ENCODE measurements at regions not wholly inside any gene's neighbourhood (a gene's known extent, or its start where the extent isn't known, plus 50 kb on each side); places are given as distances from the start of the nearest gene placed in this dataset.

DNA sequence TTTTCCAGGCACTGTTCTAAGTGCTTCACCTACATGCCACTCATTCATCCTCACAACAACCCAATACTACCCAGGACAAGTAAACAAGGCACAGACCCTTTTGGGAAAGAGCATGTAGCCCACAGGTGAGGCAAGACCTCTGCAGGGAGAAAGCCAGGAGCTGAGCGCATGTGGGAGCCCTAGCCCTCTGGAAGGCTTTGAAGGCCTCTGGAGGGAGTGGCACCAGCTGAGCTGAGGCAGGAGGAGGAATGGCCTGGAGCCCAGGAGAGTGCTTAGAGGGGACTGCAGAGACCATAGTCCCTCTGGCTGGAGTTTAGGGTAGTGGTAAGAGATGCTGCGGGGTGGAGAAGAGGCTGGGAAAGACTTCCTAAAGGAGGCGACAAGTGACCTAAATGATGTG, 516.5 kb downstream of the FUT8 start:
- in situ Hi-C loops (cut with MboI; ENCODE audit: low sequenced_read_pairs) = no loop called here

DNA sequence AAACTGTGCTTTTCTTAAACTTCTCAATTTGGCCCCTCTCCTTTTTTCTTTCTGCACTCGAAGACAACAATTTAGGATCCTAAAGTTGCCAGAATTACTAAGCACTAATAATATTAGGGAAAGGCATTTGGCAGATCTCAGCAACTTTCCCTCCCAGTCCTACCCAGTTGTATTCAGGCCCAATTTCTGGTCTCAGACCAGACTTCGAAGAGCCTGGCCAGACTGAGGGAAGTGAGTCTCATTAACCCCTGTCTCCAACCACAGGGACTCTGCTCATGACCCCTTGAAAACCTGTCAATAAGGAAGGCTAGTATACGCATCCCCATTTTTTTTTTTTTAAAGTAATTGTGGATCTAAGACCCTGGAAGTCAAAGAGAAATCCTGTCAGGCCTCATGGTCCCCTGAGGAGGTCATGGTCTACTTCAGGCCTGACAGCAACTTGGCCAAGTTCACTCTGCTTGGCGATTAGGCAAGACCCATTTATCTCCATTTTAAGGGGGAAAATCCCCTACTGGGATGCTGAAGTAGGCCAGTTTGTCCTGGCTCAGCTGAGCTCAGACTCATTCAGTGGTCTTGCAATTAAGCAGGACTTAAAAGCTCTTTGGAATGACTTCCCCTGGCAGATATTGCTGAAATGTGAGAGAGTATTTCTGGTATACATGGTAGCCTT, 521.0 kb downstream of the FUT8 start:
- in situ Hi-C loops (cut with MboI; ENCODE audit: low sequenced_read_pairs) = no loop called here

DNA sequence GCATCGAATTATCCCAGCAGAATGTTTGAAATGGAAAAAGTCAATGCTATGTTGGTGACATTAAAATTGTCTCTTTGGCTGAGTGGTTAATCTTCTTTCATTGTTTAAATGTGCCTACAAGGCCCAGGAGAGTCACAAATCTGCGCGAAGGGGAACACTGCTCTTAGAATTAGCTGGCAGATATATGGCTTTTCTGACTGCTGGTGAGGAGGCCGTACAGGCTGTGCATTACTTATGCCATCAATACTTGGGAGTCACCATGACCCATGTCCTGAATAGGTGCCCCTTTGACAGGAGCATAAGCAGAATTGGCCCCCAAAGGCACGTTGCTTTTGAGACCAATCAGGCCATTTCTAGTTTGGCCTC, 521.5 kb downstream of the FUT8 start:
- in situ Hi-C loops (cut with MboI; ENCODE audit: low sequenced_read_pairs) = no loop called here

DNA sequence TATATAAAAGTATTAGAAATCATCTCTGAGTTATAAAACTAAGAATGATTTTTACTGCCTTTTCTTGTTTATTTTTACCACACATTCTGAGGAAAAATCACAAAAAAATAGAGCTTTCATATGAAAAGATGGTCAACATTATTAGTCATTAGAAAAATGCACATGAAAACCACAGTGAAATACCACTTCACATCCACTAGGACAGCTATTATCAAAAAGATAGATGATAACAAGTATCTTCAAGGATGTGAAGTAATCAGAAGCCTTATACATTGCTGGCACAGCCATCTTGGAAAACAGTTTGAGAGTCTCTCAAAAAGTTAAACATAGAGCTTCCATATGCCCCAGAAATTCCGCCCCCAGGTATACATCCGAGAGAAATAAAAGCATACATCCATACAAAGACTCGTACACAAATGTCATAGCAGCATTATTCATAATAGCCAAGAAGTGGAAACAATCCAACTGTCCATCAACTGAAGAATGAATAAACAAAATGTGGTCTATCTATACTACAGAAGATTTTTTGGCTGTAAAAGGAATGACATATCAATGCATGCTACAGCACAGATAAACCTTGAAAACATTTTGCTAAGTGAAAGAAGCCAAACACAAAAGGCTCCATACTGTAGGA, 523.9 kb downstream of the FUT8 start:
- in situ Hi-C loops (cut with MboI; ENCODE audit: low sequenced_read_pairs) = no loop called here

DNA sequence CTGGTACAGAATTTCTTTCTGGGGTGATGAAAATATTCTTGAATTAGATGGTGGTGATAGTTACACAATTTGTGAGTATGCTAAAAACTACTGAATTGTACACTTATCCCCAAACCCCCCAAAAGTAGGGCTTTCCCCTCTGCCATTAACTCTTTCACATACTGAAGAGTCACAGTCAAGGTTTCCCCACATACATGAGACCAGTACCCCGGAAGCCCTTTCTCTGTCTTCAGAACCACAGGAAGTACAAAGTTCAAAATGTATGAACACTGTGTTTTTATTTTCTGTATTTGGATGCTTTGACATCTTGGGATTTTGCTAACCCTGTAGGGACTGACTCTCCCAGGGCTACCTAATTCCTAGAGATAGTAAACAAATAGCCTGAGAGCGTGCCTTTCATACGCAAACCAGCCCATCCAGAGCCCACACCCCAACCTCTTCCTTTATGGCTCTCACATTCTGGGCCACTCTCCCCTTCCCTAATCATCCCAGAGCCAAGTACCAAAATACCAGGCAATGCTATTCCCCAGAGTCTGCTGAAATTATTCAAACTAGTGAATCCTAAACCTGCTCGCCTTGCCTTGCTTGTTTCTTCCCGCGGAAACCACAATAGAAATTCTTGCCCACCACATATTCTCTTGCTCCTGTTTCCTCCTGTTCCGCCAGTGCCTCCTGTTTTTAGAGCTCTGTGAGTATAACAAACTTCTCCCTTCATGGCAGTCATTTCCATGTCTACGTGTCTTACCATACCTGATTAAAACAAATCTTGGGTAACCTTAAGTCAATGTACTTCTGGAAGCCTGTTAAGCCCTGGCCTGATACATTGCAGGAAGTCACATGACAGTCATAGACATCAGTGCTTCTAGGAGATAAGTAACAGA, 524.8 kb downstream of the FUT8 start:
- in situ Hi-C loops (cut with MboI; ENCODE audit: low sequenced_read_pairs) = no loop called here

DNA sequence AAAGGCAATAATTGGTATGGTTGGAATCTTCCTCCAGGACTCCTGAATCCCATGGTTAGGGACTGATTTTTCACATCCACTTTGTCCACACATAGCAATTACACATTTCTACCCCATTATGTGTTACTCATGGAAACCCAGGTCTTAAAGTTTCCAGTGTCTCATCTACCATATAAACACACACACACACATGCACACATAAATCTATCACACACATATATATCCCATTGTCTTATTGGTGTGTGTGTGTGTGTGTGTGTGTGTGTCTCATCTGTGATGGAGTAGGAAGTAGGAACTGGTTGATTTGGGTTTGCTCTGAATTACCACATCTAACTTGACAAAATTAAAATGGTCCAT, 525.4 kb downstream of the FUT8 start:
- in situ Hi-C loops (cut with MboI; ENCODE audit: low sequenced_read_pairs) = no loop called here

DNA sequence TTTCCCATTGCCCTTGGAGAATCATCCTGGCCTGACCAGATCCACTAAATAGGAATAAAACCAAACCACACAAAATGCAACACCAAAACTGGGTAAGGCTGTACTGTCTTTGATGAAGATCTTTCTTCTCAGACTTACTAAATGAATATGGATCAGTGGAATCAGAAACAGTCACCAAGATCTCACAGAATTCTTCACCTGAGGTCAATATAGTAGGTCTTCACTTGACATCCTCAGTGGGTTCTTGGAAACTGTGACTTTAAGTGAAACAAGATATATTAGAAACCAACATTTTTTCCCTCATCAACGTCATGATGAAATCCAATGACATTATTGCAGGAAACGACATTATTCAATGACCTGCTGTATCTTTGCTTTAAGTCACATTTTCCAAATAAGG, 526.2 kb downstream of the FUT8 start:
- in situ Hi-C loops (cut with MboI; ENCODE audit: low sequenced_read_pairs) = no loop called here

DNA sequence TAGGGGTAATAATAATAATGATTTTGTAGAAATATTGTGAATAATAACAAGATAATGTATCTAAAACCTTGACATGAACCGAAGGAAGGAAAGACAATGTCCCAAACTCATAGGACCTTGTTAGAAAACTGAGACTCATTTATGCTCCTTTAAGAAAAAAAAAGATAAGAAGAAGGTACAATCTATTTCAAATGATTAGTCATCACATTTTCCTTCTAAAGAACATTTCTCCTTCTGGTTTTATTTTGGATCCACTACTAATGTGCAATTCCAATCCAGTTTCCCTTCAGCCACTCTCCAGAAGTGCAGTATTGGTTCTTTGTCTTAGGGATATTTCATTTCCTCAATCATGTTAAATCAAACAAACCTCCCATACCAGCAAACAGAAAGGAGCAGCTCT, 526.7 kb downstream of the FUT8 start:
- in situ Hi-C loops (cut with MboI; ENCODE audit: low sequenced_read_pairs) = no loop called here

DNA sequence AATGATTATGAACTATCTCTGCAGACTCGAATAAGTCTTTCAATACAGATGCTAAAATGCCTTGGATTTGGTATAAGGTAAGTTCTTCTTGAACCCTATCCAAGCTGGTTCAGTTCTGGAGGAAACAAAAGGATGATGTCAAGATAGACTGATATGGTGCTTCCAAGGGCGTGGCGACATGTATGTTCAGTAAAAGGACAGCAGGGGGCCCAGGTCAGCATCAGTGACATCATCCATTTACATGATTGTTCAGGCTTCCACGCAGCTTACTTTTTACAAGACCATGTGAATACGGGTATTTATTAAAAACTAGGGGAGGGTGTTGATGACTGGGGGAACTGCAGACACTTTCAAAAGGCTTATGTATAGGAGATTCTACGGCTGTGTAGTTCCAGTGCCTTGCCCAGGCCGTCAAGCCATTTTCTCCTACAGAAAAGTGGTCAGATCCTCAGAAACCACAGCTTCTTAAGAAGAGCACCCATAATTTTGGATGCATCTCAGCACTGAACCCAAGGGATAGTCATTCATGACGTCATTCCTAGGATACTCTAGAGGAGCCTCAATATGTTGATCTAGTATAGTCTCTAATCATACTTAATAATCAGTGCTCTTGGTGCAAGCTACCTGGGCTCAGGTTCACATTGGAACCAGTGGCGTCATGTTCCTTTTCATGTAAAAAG, 527.7 kb downstream of the FUT8 start:
- in situ Hi-C loops (cut with MboI; ENCODE audit: low sequenced_read_pairs) = no loop called here

DNA sequence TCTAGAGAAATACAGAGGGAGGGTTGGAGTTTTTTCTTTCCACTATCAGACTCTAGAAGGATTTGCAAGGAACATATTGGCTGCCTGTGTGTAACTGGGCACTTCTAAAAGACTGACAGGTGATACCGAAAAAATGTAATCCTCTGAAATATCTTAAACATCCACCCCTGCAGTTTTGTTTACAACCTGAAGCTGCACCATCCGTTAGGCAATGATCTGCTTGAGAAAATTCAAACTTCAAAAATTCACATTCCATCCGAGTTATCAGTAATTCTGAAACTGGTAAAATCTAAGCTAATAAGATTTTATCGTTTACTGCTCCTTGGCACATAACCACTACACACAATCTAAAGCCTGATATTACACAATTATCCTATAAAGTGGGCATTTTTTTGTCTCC, 528.6 kb downstream of the FUT8 start:
- in situ Hi-C loops (cut with MboI; ENCODE audit: low sequenced_read_pairs) = no loop called here

DNA sequence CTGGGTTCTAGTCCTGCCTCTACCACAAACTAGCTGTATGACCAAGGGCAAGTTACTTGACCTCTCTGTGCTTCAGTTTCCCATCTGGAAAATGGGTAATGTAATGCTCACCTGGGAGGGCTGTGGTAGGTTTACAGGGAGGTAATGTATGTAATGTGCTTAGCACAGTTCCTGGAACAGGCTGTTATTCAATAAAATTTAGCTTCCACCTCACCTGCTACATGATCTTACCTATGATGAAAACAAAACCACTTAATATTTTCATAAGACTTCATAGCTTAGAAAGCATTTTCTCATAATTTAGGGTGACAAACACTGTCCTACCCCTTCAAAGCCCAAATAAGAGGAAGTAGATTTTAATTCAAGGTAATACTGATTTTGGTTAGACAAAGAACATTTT, 530.6 kb downstream of the FUT8 start:
- in situ Hi-C loops (cut with MboI; ENCODE audit: low sequenced_read_pairs) = no loop called here

DNA sequence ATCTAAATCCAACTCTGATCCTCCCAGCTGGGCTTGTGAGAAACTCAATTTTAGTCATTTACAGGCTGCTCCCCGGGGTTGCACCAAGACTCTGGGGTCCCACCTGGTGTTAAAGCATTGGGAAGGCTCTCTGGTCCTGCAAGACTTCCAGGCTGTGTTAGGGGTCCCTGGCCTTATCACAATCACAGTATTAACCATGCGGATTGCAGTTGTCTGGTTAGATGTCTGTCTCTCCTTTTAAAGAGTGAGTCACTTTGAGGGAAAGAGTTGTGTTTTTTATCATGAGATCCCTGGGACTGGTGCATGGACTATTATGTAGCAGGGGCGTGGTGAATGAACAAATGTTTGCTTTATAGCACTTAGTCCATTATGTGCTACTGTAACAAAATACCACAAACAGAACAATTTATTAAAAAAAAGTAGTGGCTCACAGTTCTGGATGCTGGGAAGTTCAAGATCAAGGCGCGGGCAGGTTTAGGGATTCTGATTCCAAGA, 531.4 kb downstream of the FUT8 start:
- in situ Hi-C loops (cut with MboI; ENCODE audit: low sequenced_read_pairs) = no loop called here

DNA sequence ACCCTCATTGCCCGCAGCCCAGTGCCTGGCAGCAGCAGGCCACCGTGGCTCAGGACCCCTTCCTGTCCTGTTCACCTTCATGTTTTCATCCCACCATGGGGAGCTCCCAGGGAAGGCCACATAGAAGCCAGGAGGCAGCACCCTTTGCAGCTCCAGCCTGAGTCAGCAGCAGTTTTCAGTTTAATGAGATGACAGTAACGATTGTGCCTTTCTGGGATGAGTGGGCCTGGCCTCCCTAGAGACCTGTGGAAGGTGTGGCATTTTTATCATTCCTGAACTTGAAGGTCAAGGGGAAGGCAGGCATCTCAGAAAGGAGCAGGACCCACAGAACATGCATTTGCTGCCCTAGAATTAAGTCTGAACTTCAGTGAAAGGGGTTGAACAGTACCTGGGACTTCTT, 532.8 kb downstream of the FUT8 start:
- in situ Hi-C loops (cut with MboI; ENCODE audit: low sequenced_read_pairs) = no loop called here

DNA sequence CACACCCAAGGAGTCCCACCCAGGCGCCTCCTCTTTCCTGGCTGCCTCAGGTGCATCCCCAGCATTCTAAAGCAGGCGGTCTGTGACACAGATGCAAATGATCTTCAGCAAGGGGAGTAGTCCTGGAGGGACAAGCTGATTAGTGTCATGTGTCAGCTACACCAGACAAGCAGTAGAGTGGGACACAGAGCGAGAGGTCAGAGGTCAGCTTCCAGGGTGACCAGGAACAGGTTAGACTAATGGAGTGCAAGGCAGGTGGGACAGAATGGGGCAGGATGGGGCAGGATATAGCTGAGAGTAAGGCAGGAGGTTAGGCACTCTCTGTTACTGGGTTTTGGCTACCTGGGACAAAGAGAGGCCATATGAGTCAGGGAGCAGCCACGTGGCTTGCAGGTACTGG, 534.0 kb downstream of the FUT8 start:
- in situ Hi-C loops (cut with MboI; ENCODE audit: low sequenced_read_pairs) = no loop called here

DNA sequence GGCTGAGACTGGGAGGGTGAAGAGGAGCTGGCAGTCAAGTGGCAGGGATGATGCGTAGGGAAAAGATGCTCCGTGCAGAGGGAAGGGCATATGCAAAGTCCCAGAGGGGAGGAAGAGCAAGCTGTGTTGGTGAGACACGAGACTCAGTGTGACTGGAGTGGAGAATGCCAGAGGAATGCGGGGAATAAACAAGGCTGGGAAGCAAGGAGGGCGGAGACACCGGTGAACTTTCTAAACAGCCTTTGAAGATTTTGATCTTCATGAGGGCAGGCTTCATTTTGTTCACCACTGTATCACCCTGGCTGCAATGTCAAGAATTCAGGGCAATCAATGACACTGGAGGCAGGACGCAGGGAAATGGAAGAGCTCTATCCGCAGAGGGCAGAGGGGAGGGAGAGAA, 535.8 kb downstream of the FUT8 start:
- in situ Hi-C loops (cut with MboI; ENCODE audit: low sequenced_read_pairs) = no loop called here

DNA sequence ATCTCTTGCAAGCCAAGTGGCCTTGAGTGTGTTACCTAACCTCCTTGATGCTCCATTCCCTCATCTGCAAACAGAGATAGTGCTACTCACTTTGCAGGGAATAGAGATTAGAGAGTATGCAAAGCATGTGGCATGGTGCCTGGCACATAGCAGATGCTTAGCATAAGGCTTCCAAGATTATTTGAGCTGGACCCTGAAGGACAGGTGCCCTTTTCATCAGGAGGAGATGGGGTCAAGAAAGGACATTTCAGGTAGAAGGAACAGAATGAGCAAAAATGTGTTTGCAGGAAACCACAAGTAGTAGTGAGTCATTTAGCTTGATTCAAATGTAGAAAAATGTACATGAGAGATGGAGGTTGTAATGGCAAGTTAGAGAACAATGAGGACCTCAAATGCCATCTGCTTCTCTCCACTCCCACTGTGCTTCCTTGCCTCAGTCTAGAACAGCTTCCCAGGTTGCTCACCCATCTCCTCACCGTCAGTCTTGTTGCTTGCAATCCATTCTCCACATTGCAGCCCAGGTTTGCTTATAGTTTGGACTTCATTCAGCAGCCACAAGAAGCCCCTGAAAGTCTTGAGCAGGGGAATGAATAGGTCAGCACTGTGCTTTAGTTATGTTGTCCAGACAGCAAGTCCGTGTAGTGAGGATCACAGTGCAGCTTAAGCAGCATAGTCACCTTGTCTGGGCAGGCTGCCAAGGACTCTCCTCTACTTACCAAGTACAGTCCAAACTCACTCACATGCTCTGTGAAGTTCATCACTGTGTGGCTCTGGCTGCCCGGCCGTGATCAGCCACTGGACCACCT, 536.3 kb upstream of the CCDC196 start:
- in situ Hi-C loops (cut with MboI; ENCODE audit: low sequenced_read_pairs) = loop anchor here (25.0 kb wide), 2 partner anchors 513 to 788 kb away; no protein-coding TSS in a partner anchor

DNA sequence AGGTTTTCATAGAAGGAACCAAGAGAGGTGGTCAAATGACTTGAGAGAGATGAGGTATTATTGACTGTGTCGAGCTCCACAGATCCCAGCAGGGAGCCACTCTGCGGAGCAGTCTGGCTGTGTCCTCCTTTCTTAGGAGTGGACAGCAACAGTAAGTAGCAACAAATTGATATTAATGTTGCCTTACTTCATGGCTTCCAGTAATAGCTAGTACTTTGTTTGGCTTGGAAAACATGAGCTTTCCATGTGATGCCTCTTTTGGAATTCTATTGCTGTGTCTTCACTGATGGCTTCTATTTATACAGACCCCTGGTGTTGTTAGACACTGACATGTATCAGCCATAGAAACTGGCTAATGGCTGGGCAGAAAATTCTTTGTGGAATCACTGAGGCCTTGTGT, 531.2 kb upstream of the CCDC196 start:
- in situ Hi-C loops (cut with MboI; ENCODE audit: low sequenced_read_pairs) = loop anchor here (25.0 kb wide), 2 partner anchors 518 to 793 kb away; no protein-coding TSS in a partner anchor

DNA sequence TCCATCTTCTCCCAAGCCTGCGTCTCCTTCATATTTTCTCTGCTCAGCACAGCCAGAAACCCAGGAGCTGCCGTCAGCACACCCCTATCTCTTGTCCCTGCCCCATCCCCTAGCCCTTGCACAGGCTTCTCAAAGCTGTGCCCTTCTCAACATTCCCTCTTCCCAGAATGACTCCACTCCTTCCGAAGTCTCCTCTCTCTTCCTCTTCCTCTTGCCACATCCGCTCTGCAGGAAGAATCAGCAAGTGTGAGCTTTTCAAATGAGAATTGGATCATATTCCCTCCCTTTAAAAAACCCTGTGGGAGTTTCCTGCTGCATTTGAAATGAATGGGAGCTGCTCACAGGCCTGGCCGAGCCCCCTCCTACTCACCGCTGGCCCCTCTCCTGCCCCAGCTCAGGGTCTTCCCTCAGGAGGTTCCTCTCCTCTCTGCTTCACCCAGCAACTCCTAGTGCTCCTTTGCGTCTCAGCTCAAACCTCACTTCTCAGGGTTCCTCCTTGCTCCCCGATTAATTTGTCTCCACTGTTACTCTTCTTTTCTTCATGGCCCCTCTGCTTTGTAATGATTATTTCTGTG, 528.5 kb upstream of the CCDC196 start:
- in situ Hi-C loops (cut with MboI; ENCODE audit: low sequenced_read_pairs) = loop anchor here (25.0 kb wide), 2 partner anchors 520 to 795 kb away; no protein-coding TSS in a partner anchor

DNA sequence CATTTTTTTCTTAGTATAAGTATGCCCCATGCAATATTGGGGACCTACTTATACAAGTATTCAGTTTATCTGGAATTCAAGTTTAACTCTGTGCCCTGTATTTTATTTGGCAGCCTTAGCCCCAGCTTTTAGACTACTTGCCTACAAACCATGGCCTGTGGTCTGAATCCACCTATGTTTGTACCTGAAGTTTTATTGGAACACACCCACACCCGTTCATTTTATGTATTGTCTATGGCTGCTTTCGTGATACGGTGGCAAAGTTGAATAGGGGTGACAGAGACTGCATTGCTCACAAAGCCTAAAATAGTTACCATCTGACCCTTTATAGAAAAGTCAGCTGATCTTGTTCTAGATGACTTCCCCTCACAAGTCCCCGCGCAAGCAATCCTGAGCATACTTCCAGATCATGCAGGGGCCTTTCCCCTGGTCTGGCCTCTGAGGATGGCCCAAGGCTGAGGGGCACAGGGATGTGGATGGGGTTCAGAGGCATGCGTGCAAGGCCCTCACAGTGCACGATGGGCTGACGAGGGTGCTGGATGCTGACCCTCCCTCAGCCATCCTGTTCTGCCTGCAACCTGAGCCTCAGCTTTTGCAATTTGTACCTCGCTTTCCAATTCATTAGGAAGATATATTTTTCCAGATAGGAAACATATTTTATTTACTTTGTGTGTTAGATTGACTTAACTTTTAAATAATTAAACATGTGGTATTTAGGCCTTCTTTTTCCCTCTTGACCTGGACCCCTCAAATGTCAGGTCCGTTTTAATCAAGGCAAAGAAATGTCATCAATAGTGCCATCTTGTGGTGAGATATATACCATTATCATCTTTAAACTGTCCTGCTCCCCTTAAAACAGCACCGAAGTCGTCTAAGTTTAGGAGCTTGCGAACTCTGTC, 527.3 kb upstream of the CCDC196 start:
- in situ Hi-C loops (cut with MboI; ENCODE audit: low sequenced_read_pairs) = loop anchor here (25.0 kb wide), 2 partner anchors 522 to 797 kb away; no protein-coding TSS in a partner anchor
